PC-9 (cell line): ENCODE measurements at regions not wholly inside any gene's neighbourhood (a gene's known extent, or its start where the extent isn't known, plus 50 kb on each side); places are given as distances from the start of the nearest gene placed in this dataset.
"Not testable (repeated sequence)": the region's sequence is repeated elsewhere in the genome, so short reads cannot be mapped to it uniquely, and the experiment has no call there.

Source experiments
- BruUV-seq: library from RNA; stranded (reverse); fragments of 400-500 nt; replicated peaks from 2 replicates; lab custom pipeline; 2021; lab: Mats Ljungman, UMichigan
- CTCF ChIA-PET: fragments of 300-600 bp; sonication (Branson Sonifier 250); formaldehyde crosslinking; loops from one replicate; lab custom pipeline; 2022; ENCODE audit warnings: antibody characterized with exemption; lab: Charles Lee
- POLR2A ChIA-PET: fragments of 300-600 bp; sonication (Branson Sonifier 250); formaldehyde crosslinking; loops from one replicate; lab custom pipeline; 2022; ENCODE audit warnings: antibody characterized with exemption; ENCODE audit not compliant: unreplicated experiment; lab: Charles Lee
- DNase-seq, 2 experiments: peaks; one replicate each; pipeline versions ENCODE4 v3.0.0 to v3.0.0-alpha.2; 2015 to 2022; ENCODE audit warnings: mixed read lengths in 1 of 2
- H2AFZ ChIP-seq: fragments of 200-600 bp; sonication (generic); 2 replicates; pipeline ENCODE4 v1.8.1; 2017; ENCODE audit warnings: antibody characterized with exemption
- H3F3A ChIP-seq: fragments of 200-600 bp; sonication (generic); 2 replicates; pipeline ENCODE4 v1.8.1; 2017; ENCODE audit warnings: antibody characterized with exemption, mild to moderate bottlenecking, low read depth; ENCODE audit not compliant: insufficient read depth
- H3K27ac ChIP-seq: fragments of 200-600 bp; sonication (generic); 2 replicates; pipeline ENCODE4 v1.6.1; 2016; ENCODE audit warnings: mixed run types
- H3K27me3 ChIP-seq: fragments of 200-600 bp; sonication (generic); 2 replicates; pipeline ENCODE4 v1.6.1; 2016; ENCODE audit warnings: low read depth, mixed run types; ENCODE audit not compliant: insufficient read depth
- H3K36me3 ChIP-seq: fragments of 200-600 bp; sonication (generic); 2 replicates; pipeline ENCODE4 v1.6.1; 2016; ENCODE audit warnings: low read depth, mixed run types
- H3K4me1 ChIP-seq: fragments of 200-600 bp; sonication (generic); replicated peaks from 2 replicates; pipeline ENCODE4 v1.6.1; 2016; ENCODE audit warnings: mixed run types; ENCODE audit not compliant: insufficient read depth
- H3K4me2 ChIP-seq: fragments of 200-600 bp; sonication (generic); 2 replicates; pipeline ENCODE4 v1.6.1; 2017; ENCODE audit warnings: mixed run types
- H3K4me3 ChIP-seq: fragments of 200-600 bp; sonication (generic); 2 replicates; pipeline ENCODE4 v1.6.1; 2016; ENCODE audit warnings: mixed run types
- H3K79me2 ChIP-seq: fragments of 200-600 bp; sonication (generic); 2 replicates; pipeline ENCODE4 v1.6.1; 2017; ENCODE audit warnings: low read depth, mixed run types
- H3K9me2 ChIP-seq: fragments of 200-600 bp; sonication (generic); 2 replicates; pipeline ENCODE4 v1.8.1; 2017; ENCODE audit warnings: mild to moderate bottlenecking; ENCODE audit not compliant: insufficient read depth
- H3K9me3 ChIP-seq: fragments of 200-600 bp; sonication (generic); 2 replicates; pipeline ENCODE4 v1.8.1; 2016; ENCODE audit warnings: low read depth; ENCODE audit not compliant: insufficient read depth
- H4K20me1 ChIP-seq: fragments of 200-600 bp; sonication (generic); 2 replicates; pipeline ENCODE4 v1.8.1; 2017; ENCODE audit not compliant: insufficient read depth
- CTCF ChIP-seq: fragments of 200-600 bp; sonication (generic); conservative IDR thresholded peaks from 2 replicates; pipeline ENCODE4 v1.6.1; 2017; ENCODE audit warnings: mixed run types, antibody characterized with exemption, mild to moderate bottlenecking, moderate library complexity
- EZH2 ChIP-seq: fragments of 200-600 bp; sonication (generic); IDR thresholded peaks from 2 replicates; pipeline ENCODE4 v1.8.0; 2017; ENCODE audit warnings: antibody characterized with exemption, low read depth
- intact Hi-C: fragments of 100-400 bp; cut with micrococcal nuclease; formaldehyde crosslinking; loops from one replicate; pipeline ENCODE4 v1.10.0; 2022; ENCODE audit not compliant: unreplicated experiment

GRCh38 chr2:179373816-179374215, 109.2 kb upstream of the SESTD1 start:
- POLR2A ChIA-PET: no interaction called here
- Histone ChIP-seq H3K27me3 (no peaks in the 10 kb centered on the region), H3K9me2 (no peaks in the 10 kb centered on the region), H3F3A (no peaks in the 10 kb centered on the region), H3K4me3 (no peak overlapping the region), H3K4me1 (no peaks in the 10 kb centered on the region), H3K79me2 (no peaks in the 10 kb centered on the region), H2AFZ (no peak overlapping the region), H3K9me3 (no peaks in the 10 kb centered on the region), H4K20me1 (no peaks in the 10 kb centered on the region), H3K36me3 (no peaks in the 10 kb centered on the region), H3K27ac (no peak overlapping the region), H3K4me2 (no peak overlapping the region)
- CTCF ChIA-PET: no interaction called here
- intact Hi-C loops: no loop called here
- no peak for TF ChIP-seq EZH2
- no peak for TF ChIP-seq CTCF
- no peak for DNase-seq
- no TSS peak for BruUV-seq

- H2AFZ ChIP-seq, CTCF ChIA-PET, POLR2A ChIA-PET, H3K4me3 ChIP-seq, H3K27ac ChIP-seq, H4K20me1 ChIP-seq, H3K9me2 ChIP-seq, DNase-seq, BruUV-seq, H3K79me2 ChIP-seq, intact Hi-C loops, H3K36me3 ChIP-seq, H3K27me3 ChIP-seq, H3F3A ChIP-seq, H3K9me3 ChIP-seq, H3K4me1 ChIP-seq, H3K4me2 ChIP-seq: not testable (repeated sequence)
Measured at GRCh38 chr2:179365561-179365960, 100.9 kb upstream of the SESTD1 start.

GRCh38 chr2:179355881-179356280, 91.2 kb upstream of the SESTD1 start:
- intact Hi-C loops: no loop called here
- no peak for DNase-seq
- Histone ChIP-seq H2AFZ (no peak overlapping the region), H3K9me2 (peaks cover 6% of the 10 kb centered on the region; the same call in 1 of the 2 replicates), H3K27me3 (no peaks in the 10 kb centered on the region), H3F3A (no peaks in the 10 kb centered on the region), H3K27ac (no peak overlapping the region), H3K79me2 (no peaks in the 10 kb centered on the region), H3K9me3 (no peaks in the 10 kb centered on the region), H4K20me1 (no peaks in the 10 kb centered on the region), H3K4me2 (no peak overlapping the region), H3K36me3 (no peaks in the 10 kb centered on the region), H3K4me3 (no peak overlapping the region), H3K4me1 (no peaks in the 10 kb centered on the region)
- POLR2A ChIA-PET: interaction anchor here (0.6 kb wide), 1 partner anchor 115 kb away, joined by 6 read pairs; no protein-coding TSS in a partner anchor
- no peak for TF ChIP-seq EZH2
- no peak for TF ChIP-seq CTCF
- BruUV-seq: no TSS peak
- CTCF ChIA-PET: no interaction called here
